ENCODE measurements at regions not wholly inside any gene's neighbourhood (a gene's known extent, or its start where the extent isn't known, plus 50 kb on each side); places are given as distances from the start of the nearest gene placed in this dataset.

DNA sequence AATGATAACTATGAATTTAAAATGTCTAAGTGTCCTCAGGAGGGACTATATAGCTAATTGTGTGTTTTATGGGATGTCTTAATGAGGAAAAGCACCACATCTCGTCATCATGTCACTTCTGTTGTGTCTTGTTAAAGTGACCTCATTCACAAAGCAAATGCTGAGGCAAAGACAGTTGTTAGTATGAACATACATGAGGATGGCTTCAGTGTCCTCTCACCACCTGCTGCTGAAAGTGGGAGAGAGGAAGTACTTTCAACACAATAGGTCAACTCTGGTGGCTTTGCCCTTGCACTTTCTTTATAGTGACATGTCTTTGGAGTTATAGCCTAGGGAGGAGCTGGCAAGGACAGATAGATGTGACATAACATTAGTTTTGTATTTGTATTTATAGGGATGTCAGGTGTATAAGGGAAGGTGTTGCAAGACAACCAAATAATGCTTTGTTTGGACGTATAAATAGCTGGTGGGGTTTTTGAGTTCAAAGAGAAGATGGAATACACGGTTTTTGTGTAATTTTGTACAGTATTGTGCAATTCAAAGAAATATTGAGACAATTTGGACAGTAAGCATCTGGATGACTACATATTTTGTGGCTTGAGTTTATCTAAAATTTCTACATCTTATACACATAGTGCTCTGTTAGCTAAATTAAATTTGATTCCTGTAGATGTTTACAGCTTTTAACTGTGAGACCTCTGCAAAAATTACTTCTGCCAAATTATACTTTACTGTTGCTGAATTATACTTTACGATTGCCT is 131.7 kb upstream of the ATP2B1 start:
- H3K36me3 ChIP-seq (ENCODE audit: insufficient read depth, low read length), result no peaks in the 10 kb centered on the region
- H3K4me3 ChIP-seq (ENCODE audit: low read depth, low read length), result no peak overlapping the region
- no peaks in the 10 kb centered on the region for H3K4me1 ChIP-seq (ENCODE audit: control insufficient read depth, insufficient read depth, low read length, unreplicated experiment)
- no peaks in the 10 kb centered on the region for H3K79me2 ChIP-seq (ENCODE audit: control insufficient read depth, insufficient read depth, low read length, unreplicated experiment)
- H2AFZ ChIP-seq (ENCODE audit: low read length, unreplicated experiment), result no peak overlapping the region
- H3K27ac ChIP-seq (ENCODE audit: low read depth, low read length), result no peak overlapping the region
- no peaks in the 10 kb centered on the region for H3K27me3 ChIP-seq (ENCODE audit: insufficient read depth, low read length)

- Histone ChIP-seq H3K79me2 (ENCODE audit: control insufficient read depth, insufficient read depth, low read length, unreplicated experiment) (no peaks in the 10 kb centered on the region), H3K27ac (ENCODE audit: low read depth, low read length) (no peak overlapping the region), H3K36me3 (ENCODE audit: insufficient read depth, low read length) (no peaks in the 10 kb centered on the region), H3K4me3 (ENCODE audit: low read depth, low read length) (no peak overlapping the region), H2AFZ (ENCODE audit: low read length, unreplicated experiment) (no peak overlapping the region), H3K27me3 (ENCODE audit: insufficient read depth, low read length) (no peaks in the 10 kb centered on the region), H3K4me1 (ENCODE audit: control insufficient read depth, insufficient read depth, low read length, unreplicated experiment) (no peaks in the 10 kb centered on the region)
Observed at GRCh38 chr12:89839444-89839843, 130.8 kb upstream of the ATP2B1 start.

- H3K4me1 ChIP-seq (ENCODE audit: control insufficient read depth, insufficient read depth, low read length, unreplicated experiment), result no peaks in the 10 kb centered on the region
- no peaks in the 10 kb centered on the region for H3K79me2 ChIP-seq (ENCODE audit: control insufficient read depth, insufficient read depth, low read length, unreplicated experiment)
- H3K36me3 ChIP-seq (ENCODE audit: insufficient read depth, low read length), result no peaks in the 10 kb centered on the region
- H3K27me3 ChIP-seq (ENCODE audit: insufficient read depth, low read length), result no peaks in the 10 kb centered on the region
- H3K27ac ChIP-seq (ENCODE audit: low read depth, low read length), result no peak overlapping the region
- no peak overlapping the region for H3K4me3 ChIP-seq (ENCODE audit: low read depth, low read length)
- no peak overlapping the region for H2AFZ ChIP-seq (ENCODE audit: low read length, unreplicated experiment)
Observed at GRCh38 chr12:89838833-89839232, 130.2 kb upstream of the ATP2B1 start.

- Histone ChIP-seq H2AFZ (ENCODE audit: low read length, unreplicated experiment) (no peak overlapping the region), H3K27ac (ENCODE audit: low read depth, low read length) (no peak overlapping the region), H3K4me1 (ENCODE audit: control insufficient read depth, insufficient read depth, low read length, unreplicated experiment) (no peaks in the 10 kb centered on the region), H3K36me3 (ENCODE audit: insufficient read depth, low read length) (no peaks in the 10 kb centered on the region), H3K79me2 (ENCODE audit: control insufficient read depth, insufficient read depth, low read length, unreplicated experiment) (no peaks in the 10 kb centered on the region), H3K27me3 (ENCODE audit: insufficient read depth, low read length) (no peaks in the 10 kb centered on the region), H3K4me3 (ENCODE audit: low read depth, low read length) (no peak overlapping the region)
Observed at GRCh38 chr12:89836026-89836425, 127.4 kb upstream of the ATP2B1 start.

GRCh38 chr12:89834676-89835075 is 126.0 kb upstream of the ATP2B1 start:
- Histone ChIP-seq H3K79me2 (ENCODE audit: control insufficient read depth, insufficient read depth, low read length, unreplicated experiment) (no peaks in the 10 kb centered on the region), H3K4me3 (ENCODE audit: low read depth, low read length) (no peak overlapping the region), H2AFZ (ENCODE audit: low read length, unreplicated experiment) (no peak overlapping the region), H3K4me1 (ENCODE audit: control insufficient read depth, insufficient read depth, low read length, unreplicated experiment) (no peaks in the 10 kb centered on the region), H3K27ac (ENCODE audit: low read depth, low read length) (no peak overlapping the region), H3K27me3 (ENCODE audit: insufficient read depth, low read length) (no peaks in the 10 kb centered on the region), H3K36me3 (ENCODE audit: insufficient read depth, low read length) (no peaks in the 10 kb centered on the region)

DNA sequence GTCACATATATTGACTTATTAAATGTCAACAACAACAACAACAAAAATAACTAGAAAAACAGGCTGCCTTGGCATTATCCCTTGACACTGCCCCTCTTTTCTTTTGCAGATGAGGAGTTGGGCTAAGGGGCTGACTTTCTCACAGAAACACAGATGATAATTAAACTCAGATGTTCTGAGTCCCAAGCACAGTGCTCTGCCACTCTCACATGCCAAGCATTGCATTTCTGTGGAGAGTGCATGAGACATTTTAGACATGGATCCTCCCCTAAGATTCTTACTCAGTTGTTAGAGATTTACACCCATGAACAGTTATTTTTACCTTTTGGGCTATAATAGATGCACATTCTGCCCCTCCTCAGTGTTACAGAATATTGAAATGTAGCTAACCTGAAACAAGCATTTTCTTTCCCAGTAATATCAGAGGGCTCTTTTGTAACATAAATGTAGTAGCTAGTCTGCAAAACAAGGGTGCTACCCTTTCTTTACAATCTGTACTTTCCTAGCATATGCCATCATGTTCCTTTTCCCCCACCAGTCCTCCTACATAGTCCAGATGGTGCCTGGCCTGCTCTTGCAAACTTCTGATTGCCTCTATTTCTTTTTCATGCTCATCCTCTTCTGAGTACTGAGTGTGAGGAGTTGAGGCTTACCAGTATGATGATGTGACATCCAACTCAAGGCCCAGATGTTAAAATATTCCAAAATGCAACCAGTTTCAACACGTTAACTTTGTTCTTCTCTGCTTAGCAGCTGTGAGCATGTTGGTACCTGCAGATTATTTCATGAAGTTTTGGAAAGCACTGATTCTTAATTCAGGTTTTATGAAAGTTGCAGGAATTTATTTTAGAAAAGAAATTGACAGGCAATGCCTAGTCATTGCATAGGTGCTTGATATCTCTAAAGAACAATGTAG is 125.0 kb upstream of the ATP2B1 start:
- no peaks in the 10 kb centered on the region for H3K79me2 ChIP-seq (ENCODE audit: control insufficient read depth, insufficient read depth, low read length, unreplicated experiment)
- H3K27ac ChIP-seq (ENCODE audit: low read depth, low read length), result no peak overlapping the region
- no peak overlapping the region for H2AFZ ChIP-seq (ENCODE audit: low read length, unreplicated experiment)
- H3K27me3 ChIP-seq (ENCODE audit: insufficient read depth, low read length), result no peaks in the 10 kb centered on the region
- no peak overlapping the region for H3K4me3 ChIP-seq (ENCODE audit: low read depth, low read length)
- no peaks in the 10 kb centered on the region for H3K4me1 ChIP-seq (ENCODE audit: control insufficient read depth, insufficient read depth, low read length, unreplicated experiment)
- H3K36me3 ChIP-seq (ENCODE audit: insufficient read depth, low read length), result no peaks in the 10 kb centered on the region

- H2AFZ ChIP-seq (ENCODE audit: low read length, unreplicated experiment), result no peak overlapping the region
- no peaks in the 10 kb centered on the region for H3K79me2 ChIP-seq (ENCODE audit: control insufficient read depth, insufficient read depth, low read length, unreplicated experiment)
- no peaks in the 10 kb centered on the region for H3K4me1 ChIP-seq (ENCODE audit: control insufficient read depth, insufficient read depth, low read length, unreplicated experiment)
- H3K27me3 ChIP-seq (ENCODE audit: insufficient read depth, low read length), result no peaks in the 10 kb centered on the region
- H3K4me3 ChIP-seq (ENCODE audit: low read depth, low read length), result no peak overlapping the region
- no peak overlapping the region for H3K27ac ChIP-seq (ENCODE audit: low read depth, low read length)
- H3K36me3 ChIP-seq (ENCODE audit: insufficient read depth, low read length), result no peaks in the 10 kb centered on the region
Observed at GRCh38 chr12:89832336-89832735, 123.7 kb upstream of the ATP2B1 start.

- Histone ChIP-seq H2AFZ (ENCODE audit: low read length, unreplicated experiment) (no peak overlapping the region), H3K27ac (ENCODE audit: low read depth, low read length) (no peak overlapping the region), H3K36me3 (ENCODE audit: insufficient read depth, low read length) (no peaks in the 10 kb centered on the region), H3K79me2 (ENCODE audit: control insufficient read depth, insufficient read depth, low read length, unreplicated experiment) (no peaks in the 10 kb centered on the region), H3K4me3 (ENCODE audit: low read depth, low read length) (no peak overlapping the region), H3K4me1 (ENCODE audit: control insufficient read depth, insufficient read depth, low read length, unreplicated experiment) (no peaks in the 10 kb centered on the region), H3K27me3 (ENCODE audit: insufficient read depth, low read length) (no peaks in the 10 kb centered on the region)
Observed at GRCh38 chr12:89831310-89832095, 122.9 kb upstream of the ATP2B1 start.

GRCh38 chr12:89829434-89829975 is 120.9 kb upstream of the ATP2B1 start:
- H3K27ac ChIP-seq (ENCODE audit: low read depth, low read length), result no peak overlapping the region
- H3K4me3 ChIP-seq (ENCODE audit: low read depth, low read length), result no peak overlapping the region
- H3K4me1 ChIP-seq (ENCODE audit: control insufficient read depth, insufficient read depth, low read length, unreplicated experiment), result peaks cover 13% of the 10 kb centered on the region
- no peaks in the 10 kb centered on the region for H3K79me2 ChIP-seq (ENCODE audit: control insufficient read depth, insufficient read depth, low read length, unreplicated experiment)
- H2AFZ ChIP-seq (ENCODE audit: low read length, unreplicated experiment), result no peak overlapping the region
- H3K27me3 ChIP-seq (ENCODE audit: insufficient read depth, low read length), result no peaks in the 10 kb centered on the region
- H3K36me3 ChIP-seq (ENCODE audit: insufficient read depth, low read length), result no peaks in the 10 kb centered on the region

GRCh38 chr12:89828575-89828974 is 119.9 kb upstream of the ATP2B1 start:
- H3K36me3 ChIP-seq (ENCODE audit: insufficient read depth, low read length), result no peaks in the 10 kb centered on the region
- no peaks in the 10 kb centered on the region for H3K79me2 ChIP-seq (ENCODE audit: control insufficient read depth, insufficient read depth, low read length, unreplicated experiment)
- H3K27me3 ChIP-seq (ENCODE audit: insufficient read depth, low read length), result no peaks in the 10 kb centered on the region
- H3K4me3 ChIP-seq (ENCODE audit: low read depth, low read length), result no peak overlapping the region
- H3K27ac ChIP-seq (ENCODE audit: low read depth, low read length), result no peak overlapping the region
- H3K4me1 ChIP-seq (ENCODE audit: control insufficient read depth, insufficient read depth, low read length, unreplicated experiment), result peaks cover 13% of the 10 kb centered on the region
- H2AFZ ChIP-seq (ENCODE audit: low read length, unreplicated experiment), result no peak overlapping the region
